Middle frontal gyrus (tissue), 1 donor: ENCODE measurements at regions not wholly inside any gene's neighbourhood (a gene's known extent, or its start where the extent isn't known, plus 50 kb on each side); places are given as distances from the start of the nearest gene placed in this dataset.
"Not testable (repeated sequence)": the region's sequence is repeated elsewhere in the genome, so short reads cannot be mapped to it uniquely, and the experiment has no call there.

Experiments
- DNase-seq: peaks from one replicate; pipeline ENCODE4 v3.0.0-alpha.2; 2015; ENCODE audit warnings: low spot score; ENCODE audit errors: extremely low spot score

- DNase-seq = no peak
These were observed 871.6 kb downstream of the BRINP3 start for GRCh38 chr1:189606047-189606446.

- DNase-seq = no peak
These were observed 870.7 kb downstream of the BRINP3 start for GRCh38 chr1:189606795-189607476.

- DNase-seq = no peak
These were observed 870.1 kb downstream of the BRINP3 start for GRCh38 chr1:189607477-189608096.

- DNase-seq = no peak
These were observed 868.5 kb downstream of the BRINP3 start for GRCh38 chr1:189609167-189609566.

GRCh38 chr1:189616893-189617292 lies 860.8 kb downstream of the BRINP3 start:
- DNase-seq = no peak

- no peak for DNase-seq
These were observed 857.9 kb downstream of the BRINP3 start for GRCh38 chr1:189619682-189620332.

- no peak for DNase-seq
These were observed 857.2 kb downstream of the BRINP3 start for GRCh38 chr1:189620471-189620870.

- DNase-seq = no peak
These were observed 854.3 kb downstream of the BRINP3 start for GRCh38 chr1:189623336-189623735.

- no peak for DNase-seq
These were observed 850.2 kb downstream of the BRINP3 start for GRCh38 chr1:189627427-189627826.

GRCh38 chr1:189628857-189629256 lies 848.8 kb downstream of the BRINP3 start:
- DNase-seq = no peak

GRCh38 chr1:189633658-189634057 lies 844.0 kb downstream of the BRINP3 start:
- no peak for DNase-seq

GRCh38 chr1:189637041-189637440 lies 840.6 kb downstream of the BRINP3 start:
- DNase-seq = no peak

GRCh38 chr1:189644156-189644555 lies 833.5 kb downstream of the BRINP3 start:
- not testable (repeated sequence) for DNase-seq

- no peak for DNase-seq
These were observed 832.7 kb downstream of the BRINP3 start for GRCh38 chr1:189644970-189645369.

GRCh38 chr1:189646066-189646465 lies 831.6 kb downstream of the BRINP3 start:
- DNase-seq = no peak

GRCh38 chr1:189654906-189655305 lies 822.8 kb downstream of the BRINP3 start:
- no peak for DNase-seq

- no peak for DNase-seq
These were observed 820.8 kb downstream of the BRINP3 start for GRCh38 chr1:189656628-189657530.

- no peak for DNase-seq
These were observed 819.9 kb downstream of the BRINP3 start for GRCh38 chr1:189657715-189658114.

GRCh38 chr1:189658381-189658780 lies 819.3 kb downstream of the BRINP3 start:
- DNase-seq = no peak

- no peak for DNase-seq
These were observed 817.9 kb downstream of the BRINP3 start for GRCh38 chr1:189659731-189660130.

GRCh38 chr1:189662190-189662589 lies 815.5 kb downstream of the BRINP3 start:
- DNase-seq = no peak

- no peak for DNase-seq
These were observed 807.8 kb downstream of the BRINP3 start for GRCh38 chr1:189669846-189670245.
